T1000 (cell line): ENCODE measurements at regions not wholly inside any gene's neighbourhood (a gene's known extent, or its start where the extent isn't known, plus 50 kb on each side); places are given as distances from the start of the nearest gene placed in this dataset.

ENCODE experiments used
- DNase-seq: peaks from one replicate; lab custom pipeline; 2025; ENCODE audit warnings: mixed read lengths; lab: John Stamatoyannopoulos, UW

GRCh38 chr5:23084815-23085214 lies 231.7 kb upstream of the CDH12 start:
- no peak for DNase-seq

GRCh38 chr5:23072179-23072578 lies 219.0 kb upstream of the CDH12 start:
- no peak for DNase-seq

- DNase-seq = no peak
Observed at GRCh38 chr5:23071682-23072081, 218.5 kb upstream of the CDH12 start.

GRCh38 chr5:23064710-23065109 lies 211.6 kb upstream of the CDH12 start:
- DNase-seq = no peak

GRCh38 chr5:23053846-23054245 lies 200.7 kb upstream of the CDH12 start:
- DNase-seq = no peak

GRCh38 chr5:23042226-23042625 lies 189.1 kb upstream of the CDH12 start:
- no peak for DNase-seq

GRCh38 chr5:23035555-23036090 lies 182.5 kb upstream of the CDH12 start:
- no peak for DNase-seq

- no peak for DNase-seq
Observed at GRCh38 chr5:23033864-23034263, 180.7 kb upstream of the CDH12 start.

- DNase-seq = no peak
Observed at GRCh38 chr5:23029290-23029689, 176.1 kb upstream of the CDH12 start.

GRCh38 chr5:23028445-23029021 lies 175.4 kb upstream of the CDH12 start:
- no peak for DNase-seq

GRCh38 chr5:23027830-23028229 lies 174.7 kb upstream of the CDH12 start:
- DNase-seq = no peak

- DNase-seq = no peak
Observed at GRCh38 chr5:23027331-23027730, 174.2 kb upstream of the CDH12 start.

- DNase-seq = peak; percentile 3
Observed at GRCh38 chr5:23026252-23027170, 173.4 kb upstream of the CDH12 start.

- DNase-seq = no peak
Observed at GRCh38 chr5:23025629-23026233, 172.6 kb upstream of the CDH12 start.

- DNase-seq = no peak
Observed at GRCh38 chr5:23024470-23024869, 171.3 kb upstream of the CDH12 start.

- no peak for DNase-seq
Observed at GRCh38 chr5:23014825-23015224, 161.7 kb upstream of the CDH12 start.

- no peak for DNase-seq
Observed at GRCh38 chr5:23014266-23014665, 161.1 kb upstream of the CDH12 start.

GRCh38 chr5:23013395-23013998 lies 160.4 kb upstream of the CDH12 start:
- no peak for DNase-seq

- DNase-seq = no peak
Observed at GRCh38 chr5:23012842-23013241, 159.7 kb upstream of the CDH12 start.

- DNase-seq = no peak
Observed at GRCh38 chr5:23007762-23008161, 154.6 kb upstream of the CDH12 start.

- DNase-seq = no peak
Observed at GRCh38 chr5:23007236-23007635, 154.1 kb upstream of the CDH12 start.

- DNase-seq = no peak
Observed at GRCh38 chr5:23001120-23001519, 148.0 kb upstream of the CDH12 start.
